Gastroesophageal sphincter (tissue), 4 donors: ENCODE measurements at regions not wholly inside any gene's neighbourhood (a gene's known extent, or its start where the extent isn't known, plus 50 kb on each side); places are given as distances from the start of the nearest gene placed in this dataset.

ENCODE experiments used
- ATAC-seq: fragments of 150-250 bp; one replicate; pipeline ENCODE4 v1.9.1; 2016; ENCODE audit warnings: mild to moderate bottlenecking, moderate library complexity
- H3K27ac ChIP-seq, 4 donors: fragments of 200-600 bp; sonication (generic) in 3 of 4; 1 replicate in 3 of 4; 2 replicates in 1 of 4; pipeline ENCODE4 v1.5.1; 2016 to 2019
- H3K27me3 ChIP-seq: fragments of 200-600 bp; sonication (generic); one replicate; pipeline ENCODE4 v1.5.1; 2019
- H3K36me3 ChIP-seq, 2 donors: fragments of 200-600 bp; sonication (generic); one replicate each; pipeline ENCODE4 v1.5.1; 2019; ENCODE audit warnings: control low read depth in 1 of 2
- H3K4me1 ChIP-seq, 3 donors: fragments of 200-600 bp; sonication (generic); 1 replicate in 2 of 3; 2 replicates in 1 of 3; pipeline ENCODE4 v1.5.1; 2016 to 2019; ENCODE audit warnings: control low read depth in 2 of 3
- H3K4me3 ChIP-seq, 2 donors: fragments of 200-600 bp; sonication (generic); one replicate each; pipeline ENCODE4 v1.5.1; 2019; ENCODE audit warnings: mild to moderate bottlenecking in 1 of 2, moderate library complexity in 1 of 2
- H3K9me3 ChIP-seq, 3 donors: fragments of 200-600 bp; sonication (generic); one replicate each; pipeline ENCODE4 v1.5.1; 2017 to 2019; ENCODE audit warnings: control low read depth in 2 of 3
- EP300 ChIP-seq: sonication (generic); formaldehyde crosslinking; IDR thresholded peaks from one replicate; pipeline ENCODE4 v1.6.1; 2017; ENCODE audit warnings: antibody characterized with exemption, mild to moderate bottlenecking
- POLR2A ChIP-seq, 2 donors: fragments of 450-650 bp; IDR thresholded peaks; one replicate each; pipeline ENCODE4 v1.6.1; 2017; ENCODE audit warnings: antibody characterized with exemption in 2 of 2, mild to moderate bottlenecking in 2 of 2, moderate library complexity in 1 of 2
- POLR2AphosphoS5 ChIP-seq: sonication (generic); formaldehyde crosslinking; IDR thresholded peaks from one replicate; pipeline ENCODE4 v1.6.1; 2017; ENCODE audit warnings: antibody characterized with exemption
- WGBS, 2 donors: methylation state at CpG; one replicate each; pipeline ENCODE4 v1.1.5; 2018; ENCODE audit warnings: low coverage in 1 of 2; 5-methylcytosine and 5-hydroxymethylcytosine counted together
- TF ChIP-seq, protein P1 (sequence below), 4 experiments: fragments of 200-600 bp in 2 of 4; fragments of 450-650 bp in 2 of 4; sonication (generic) in 1 of 4; IDR thresholded peaks; one replicate each; pipeline ENCODE4 v1.5.1; 2017 to 2019; ENCODE audit warnings: antibody characterized with exemption in 4 of 4, mild to moderate bottlenecking in 2 of 4, moderate library complexity in 2 of 4

DNA sequence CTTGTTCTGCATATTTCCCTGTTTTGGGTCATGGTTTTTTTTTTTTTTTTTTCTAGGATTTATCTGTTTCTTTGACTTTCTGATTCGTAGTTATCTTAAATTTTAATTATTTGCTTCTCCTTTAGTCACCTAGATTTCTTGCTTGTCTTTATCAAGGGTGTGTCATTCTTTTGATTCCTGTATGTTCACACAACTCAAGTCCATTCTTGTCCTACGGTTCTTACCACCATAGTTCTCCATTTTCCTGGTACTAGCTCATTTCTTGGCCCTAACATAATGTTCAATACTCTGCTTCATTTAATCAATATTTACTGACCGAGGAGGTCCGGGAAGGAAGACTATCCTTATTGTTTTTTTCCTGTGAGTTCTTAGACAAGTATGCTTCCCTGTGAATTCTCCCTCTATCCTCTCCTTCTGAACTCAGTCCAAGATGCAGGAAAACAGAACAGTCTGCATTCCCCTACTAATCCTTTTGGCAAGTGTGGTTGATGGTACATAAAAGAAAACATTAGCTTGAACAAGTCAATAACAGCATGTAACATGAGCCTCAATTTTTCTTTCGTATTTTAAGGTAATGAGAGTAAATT is 1346.4 kb upstream of the SEL1L start:
- Histone ChIP-seq H3K36me3 (no peaks in the 10 kb centered on the region), H3K9me3 (no peaks in the 10 kb centered on the region), H3K4me3 (no peak overlapping the region), H3K27ac (no peak overlapping the region), H3K4me1 (no peaks in the 10 kb centered on the region), H3K27me3 (no peaks in the 10 kb centered on the region)
- no peak for ATAC-seq
- 73 to 79% methylated on average over 3 to 5 of the region's 5 CpGs for WGBS, 2 donors
- TF ChIP-seq POLR2A (IDR thresholded peaks at IDR 0.05) = no peak
- TF ChIP-seq POLR2AphosphoS5 = no peak
- no peak for TF ChIP-seq EP300
- TF ChIP-seq, protein P1, sequence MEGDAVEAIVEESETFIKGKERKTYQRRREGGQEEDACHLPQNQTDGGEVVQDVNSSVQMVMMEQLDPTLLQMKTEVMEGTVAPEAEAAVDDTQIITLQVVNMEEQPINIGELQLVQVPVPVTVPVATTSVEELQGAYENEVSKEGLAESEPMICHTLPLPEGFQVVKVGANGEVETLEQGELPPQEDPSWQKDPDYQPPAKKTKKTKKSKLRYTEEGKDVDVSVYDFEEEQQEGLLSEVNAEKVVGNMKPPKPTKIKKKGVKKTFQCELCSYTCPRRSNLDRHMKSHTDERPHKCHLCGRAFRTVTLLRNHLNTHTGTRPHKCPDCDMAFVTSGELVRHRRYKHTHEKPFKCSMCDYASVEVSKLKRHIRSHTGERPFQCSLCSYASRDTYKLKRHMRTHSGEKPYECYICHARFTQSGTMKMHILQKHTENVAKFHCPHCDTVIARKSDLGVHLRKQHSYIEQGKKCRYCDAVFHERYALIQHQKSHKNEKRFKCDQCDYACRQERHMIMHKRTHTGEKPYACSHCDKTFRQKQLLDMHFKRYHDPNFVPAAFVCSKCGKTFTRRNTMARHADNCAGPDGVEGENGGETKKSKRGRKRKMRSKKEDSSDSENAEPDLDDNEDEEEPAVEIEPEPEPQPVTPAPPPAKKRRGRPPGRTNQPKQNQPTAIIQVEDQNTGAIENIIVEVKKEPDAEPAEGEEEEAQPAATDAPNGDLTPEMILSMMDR (IDR thresholded peaks at IDR 0.05) = no peak

DNA sequence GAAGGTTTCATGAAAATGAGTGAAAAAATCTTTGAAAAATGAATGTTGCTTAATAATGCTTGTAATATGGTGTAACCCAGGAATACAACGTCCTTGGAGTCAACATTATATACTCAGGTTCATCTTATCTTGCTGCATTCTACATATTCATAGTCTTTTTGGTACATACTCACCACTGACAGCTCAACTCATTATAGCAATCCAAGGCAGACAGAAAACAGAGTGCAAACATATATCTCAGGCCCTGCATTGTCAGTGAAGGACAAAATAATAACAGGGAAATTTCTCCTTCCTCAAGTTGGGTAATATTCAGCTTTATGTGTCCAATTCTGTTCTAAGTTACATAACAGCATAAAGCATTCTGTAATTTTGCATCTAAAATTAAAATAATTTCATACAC is 1353.0 kb upstream of the SEL1L start:
- no peaks in the 10 kb centered on the region for H3K4me1 ChIP-seq
- no peaks in the 10 kb centered on the region for H3K36me3 ChIP-seq
- no peak overlapping the region for H3K4me3 ChIP-seq
- TF ChIP-seq POLR2A (IDR thresholded peaks at IDR 0.05) (no peak), POLR2AphosphoS5 (no peak), EP300 (no peak)
- TF ChIP-seq, protein P1 (IDR thresholded peaks at IDR 0.05) = no peak
- H3K9me3 ChIP-seq = no peaks in the 10 kb centered on the region
- H3K27me3 ChIP-seq = no peaks in the 10 kb centered on the region
- 38 to 60% methylated on average over 1 of the region's 1 CpG for WGBS, 2 donors
- ATAC-seq = no peak
- H3K27ac ChIP-seq = no peak overlapping the region

DNA sequence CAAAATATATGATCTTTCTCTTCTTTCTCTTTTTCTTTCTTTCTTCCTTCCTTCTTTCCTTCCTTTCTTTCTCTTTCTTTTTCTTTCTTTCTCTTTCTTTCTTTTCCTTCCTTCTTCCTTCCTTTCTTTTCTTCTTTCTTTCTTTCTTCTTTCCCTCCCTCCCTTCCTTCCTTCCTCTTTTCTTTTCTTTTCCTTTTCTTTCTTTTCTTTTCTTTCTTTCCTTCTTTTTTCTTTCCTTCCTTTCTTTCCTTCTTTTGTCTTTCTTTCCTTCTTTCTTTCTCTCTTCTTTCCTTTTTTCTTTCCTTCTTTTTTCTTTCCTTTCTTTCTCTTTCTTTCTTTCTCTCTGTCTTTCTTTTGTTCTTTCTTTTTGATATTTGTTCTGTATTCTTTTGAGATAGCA is 1356.0 kb upstream of the SEL1L start:
- H3K27ac ChIP-seq = no peak overlapping the region
- no peaks in the 10 kb centered on the region for H3K36me3 ChIP-seq
- TF ChIP-seq, protein P1 (IDR thresholded peaks at IDR 0.05) = no peak
- TF ChIP-seq POLR2A (IDR thresholded peaks at IDR 0.05) (no peak), POLR2AphosphoS5 (no peak), EP300 (no peak)
- ATAC-seq = no peak
- H3K4me1 ChIP-seq = no peaks in the 10 kb centered on the region
- H3K9me3 ChIP-seq = no peaks in the 10 kb centered on the region
- no peak overlapping the region for H3K4me3 ChIP-seq
- no peaks in the 10 kb centered on the region for H3K27me3 ChIP-seq

DNA sequence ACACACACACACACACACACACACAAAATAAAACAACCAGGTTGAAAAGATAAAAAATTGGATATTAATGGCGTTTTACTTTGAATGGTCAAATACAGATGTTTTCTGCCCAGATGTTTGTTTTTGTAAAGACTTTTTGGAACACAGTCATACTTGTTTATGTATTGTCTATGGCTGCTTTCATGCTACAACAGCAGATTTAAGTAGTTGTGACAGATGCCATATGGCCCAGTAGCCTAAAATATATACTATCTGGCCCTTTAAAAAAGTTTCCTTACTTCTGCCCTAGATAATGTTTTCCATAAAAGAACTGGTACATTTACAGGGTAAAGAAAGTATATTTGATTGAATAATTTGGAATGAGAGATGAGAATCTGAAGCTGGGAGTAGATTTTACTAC is 1362.8 kb upstream of the SEL1L start:
- H3K36me3 ChIP-seq = no peaks in the 10 kb centered on the region
- no peak overlapping the region for H3K4me3 ChIP-seq
- no peak overlapping the region for H3K27ac ChIP-seq
- no peaks in the 10 kb centered on the region for H3K4me1 ChIP-seq
- H3K27me3 ChIP-seq = no peaks in the 10 kb centered on the region
- 65 to 93% methylated on average over 1 of the region's 1 CpG for WGBS, 2 donors
- TF ChIP-seq, protein P1 (IDR thresholded peaks at IDR 0.05) = no peak
- TF ChIP-seq EP300 (no peak), POLR2A (IDR thresholded peaks at IDR 0.05) (no peak), POLR2AphosphoS5 (no peak)
- no peak for ATAC-seq
- no peaks in the 10 kb centered on the region for H3K9me3 ChIP-seq

DNA sequence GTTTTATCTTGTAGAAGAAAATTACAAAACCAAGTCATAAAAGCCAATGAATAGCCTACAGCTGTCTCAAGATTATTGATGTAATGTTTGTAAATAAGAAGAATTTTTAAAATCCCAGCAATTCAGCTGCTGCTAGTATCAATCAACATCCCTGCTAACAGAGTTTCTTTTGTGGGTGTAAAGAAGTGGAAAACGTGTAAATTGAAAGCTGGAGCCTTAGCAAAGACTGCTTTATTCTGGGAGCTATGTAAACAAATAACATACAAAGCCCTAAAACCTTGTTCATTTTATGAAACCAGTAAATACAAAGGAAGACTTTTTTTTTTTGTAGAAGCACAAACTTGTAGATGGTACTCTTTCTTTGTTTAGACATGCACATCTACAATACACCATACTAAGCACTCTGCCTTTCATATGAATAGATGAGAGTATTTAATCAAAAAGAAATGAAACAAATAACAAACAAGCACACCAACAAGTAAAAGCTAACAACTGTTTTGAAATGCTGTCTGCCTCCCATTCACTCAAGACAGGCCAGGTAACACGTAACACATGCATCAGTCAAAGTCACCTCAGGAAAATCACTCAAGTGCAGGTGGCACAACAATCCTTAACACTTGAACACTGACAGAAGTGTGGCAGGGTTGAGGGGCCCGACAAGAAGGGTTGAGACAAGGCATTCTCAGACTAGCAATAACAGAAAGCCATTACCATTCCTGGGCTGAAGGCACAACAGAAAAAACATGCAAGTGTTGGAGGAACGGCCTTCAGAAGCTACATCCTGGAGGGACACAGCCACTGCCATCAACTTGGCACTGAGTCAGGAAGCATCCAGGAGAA is 1364.0 kb upstream of the SEL1L start:
- Histone ChIP-seq H3K27ac (no peak overlapping the region), H3K36me3 (no peaks in the 10 kb centered on the region), H3K27me3 (no peaks in the 10 kb centered on the region), H3K4me3 (no peak overlapping the region), H3K4me1 (no peaks in the 10 kb centered on the region), H3K9me3 (no peaks in the 10 kb centered on the region)
- 25 to 86% methylated on average over 1 to 3 of the region's 4 CpGs for WGBS, 2 donors
- no peak for ATAC-seq
- TF ChIP-seq EP300 (no peak), POLR2A (IDR thresholded peaks at IDR 0.05) (no peak)
- TF ChIP-seq, protein P1 (IDR thresholded peaks at IDR 0.05) = no peak
